GM12891 (cell line): ENCODE measurements at regions not wholly inside any gene's neighbourhood (a gene's known extent, or its start where the extent isn't known, plus 50 kb on each side); places are given as distances from the start of the nearest gene placed in this dataset.

ENCODE experiments used
- POLR2A ChIP-seq: IDR thresholded peaks from 2 replicates; pipeline ENCODE4 v1.6.1; 2011; ENCODE audit warnings: low read depth, low read length, control low read depth
- POLR2AphosphoS5 ChIP-seq: IDR thresholded peaks from 2 replicates; pipeline ENCODE4 v1.6.1; 2011; ENCODE audit warnings: low read depth, low read length, control low read depth
- SPI1 ChIP-seq: IDR thresholded peaks from 2 replicates; pipeline ENCODE4 v1.6.1; 2011; ENCODE audit warnings: low read depth, low read length, control low read depth
- TAF1 ChIP-seq: IDR thresholded peaks from 2 replicates; pipeline ENCODE4 v1.6.1; 2011; ENCODE audit warnings: low read depth, low read length, control low read depth

GRCh38 chr7:138352570-138353461 is 107.2 kb upstream of the TRIM24 start:
- TF ChIP-seq POLR2A (no peak), TAF1 (no peak), POLR2AphosphoS5 (no peak), SPI1 (no peak)
